DND-41 (cell line): ENCODE measurements at regions not wholly inside any gene's neighbourhood (a gene's known extent, or its start where the extent isn't known, plus 50 kb on each side); places are given as distances from the start of the nearest gene placed in this dataset.

Source experiments
- EZH2 ChIP-seq: IDR thresholded peaks from 3 replicates; pipeline ENCODE4 v1.6.1; 2012; ENCODE audit warnings: borderline replicate concordance, low read depth, mild to moderate bottlenecking, moderate library complexity, low read length, inconsistent platforms; ENCODE audit not compliant: severe bottlenecking
- TF ChIP-seq, protein P1 (sequence below): IDR thresholded peaks from 2 replicates; pipeline ENCODE4 v1.5.1; 2012; ENCODE audit warnings: borderline replicate concordance, low read length, moderate library complexity, mild to moderate bottlenecking; ENCODE audit not compliant: poor library complexity, severe bottlenecking; ENCODE audit errors: extremely low read depth

DNA sequence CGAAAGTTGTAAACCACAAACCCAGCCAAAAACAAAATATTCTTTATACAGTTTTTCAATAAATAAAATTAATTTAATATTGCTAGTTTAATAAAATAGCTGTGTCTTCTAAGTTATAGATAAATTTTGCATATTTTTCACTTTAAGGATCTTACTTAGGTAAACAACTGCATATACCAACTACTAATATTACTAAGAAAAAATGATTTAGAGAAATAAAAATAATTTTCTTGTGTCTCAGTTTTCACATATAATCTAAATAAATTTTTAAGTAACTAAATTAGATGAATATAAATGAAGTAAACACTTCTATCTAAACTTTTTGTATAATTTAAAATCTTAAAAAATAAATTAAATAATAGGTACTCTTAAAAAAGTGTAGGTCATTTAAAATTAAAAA, 67.1 kb upstream of the TOP3B start:
- TF ChIP-seq, protein P1, sequence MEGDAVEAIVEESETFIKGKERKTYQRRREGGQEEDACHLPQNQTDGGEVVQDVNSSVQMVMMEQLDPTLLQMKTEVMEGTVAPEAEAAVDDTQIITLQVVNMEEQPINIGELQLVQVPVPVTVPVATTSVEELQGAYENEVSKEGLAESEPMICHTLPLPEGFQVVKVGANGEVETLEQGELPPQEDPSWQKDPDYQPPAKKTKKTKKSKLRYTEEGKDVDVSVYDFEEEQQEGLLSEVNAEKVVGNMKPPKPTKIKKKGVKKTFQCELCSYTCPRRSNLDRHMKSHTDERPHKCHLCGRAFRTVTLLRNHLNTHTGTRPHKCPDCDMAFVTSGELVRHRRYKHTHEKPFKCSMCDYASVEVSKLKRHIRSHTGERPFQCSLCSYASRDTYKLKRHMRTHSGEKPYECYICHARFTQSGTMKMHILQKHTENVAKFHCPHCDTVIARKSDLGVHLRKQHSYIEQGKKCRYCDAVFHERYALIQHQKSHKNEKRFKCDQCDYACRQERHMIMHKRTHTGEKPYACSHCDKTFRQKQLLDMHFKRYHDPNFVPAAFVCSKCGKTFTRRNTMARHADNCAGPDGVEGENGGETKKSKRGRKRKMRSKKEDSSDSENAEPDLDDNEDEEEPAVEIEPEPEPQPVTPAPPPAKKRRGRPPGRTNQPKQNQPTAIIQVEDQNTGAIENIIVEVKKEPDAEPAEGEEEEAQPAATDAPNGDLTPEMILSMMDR: no peak
- no peak for TF ChIP-seq EZH2
